ENCODE measurements at regions not wholly inside any gene's neighbourhood (a gene's known extent, or its start where the extent isn't known, plus 50 kb on each side); places are given as distances from the start of the nearest gene placed in this dataset.

DNA sequence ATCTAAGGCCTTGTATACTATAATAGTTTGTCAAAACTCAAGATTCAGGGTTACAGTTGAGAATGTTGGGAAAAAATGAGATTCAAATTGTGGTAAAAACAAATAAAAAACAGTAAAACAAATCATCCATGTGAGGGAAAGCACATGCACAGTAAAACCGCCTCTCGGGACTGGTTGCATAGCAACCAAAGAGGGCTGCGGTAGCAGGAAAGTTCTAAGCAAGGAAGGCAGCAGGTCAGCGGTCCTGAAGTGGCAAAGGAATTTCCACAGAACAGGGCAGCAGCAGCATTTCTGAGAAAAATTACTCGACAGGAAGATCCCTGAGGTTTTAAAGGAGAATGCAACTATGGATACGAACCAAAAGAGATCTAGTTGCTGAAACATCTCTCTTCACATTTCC, 93.7 kb downstream of the DYNAP start:
- TF ChIP-seq, protein P1, sequence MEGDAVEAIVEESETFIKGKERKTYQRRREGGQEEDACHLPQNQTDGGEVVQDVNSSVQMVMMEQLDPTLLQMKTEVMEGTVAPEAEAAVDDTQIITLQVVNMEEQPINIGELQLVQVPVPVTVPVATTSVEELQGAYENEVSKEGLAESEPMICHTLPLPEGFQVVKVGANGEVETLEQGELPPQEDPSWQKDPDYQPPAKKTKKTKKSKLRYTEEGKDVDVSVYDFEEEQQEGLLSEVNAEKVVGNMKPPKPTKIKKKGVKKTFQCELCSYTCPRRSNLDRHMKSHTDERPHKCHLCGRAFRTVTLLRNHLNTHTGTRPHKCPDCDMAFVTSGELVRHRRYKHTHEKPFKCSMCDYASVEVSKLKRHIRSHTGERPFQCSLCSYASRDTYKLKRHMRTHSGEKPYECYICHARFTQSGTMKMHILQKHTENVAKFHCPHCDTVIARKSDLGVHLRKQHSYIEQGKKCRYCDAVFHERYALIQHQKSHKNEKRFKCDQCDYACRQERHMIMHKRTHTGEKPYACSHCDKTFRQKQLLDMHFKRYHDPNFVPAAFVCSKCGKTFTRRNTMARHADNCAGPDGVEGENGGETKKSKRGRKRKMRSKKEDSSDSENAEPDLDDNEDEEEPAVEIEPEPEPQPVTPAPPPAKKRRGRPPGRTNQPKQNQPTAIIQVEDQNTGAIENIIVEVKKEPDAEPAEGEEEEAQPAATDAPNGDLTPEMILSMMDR (conservative IDR thresholded peaks at IDR 0.05; ENCODE audit: low read depth, low read length): no peak
- TF ChIP-seq POLR2A (IDR thresholded peaks at IDR 0.05; ENCODE audit: low read depth, low read length) (no peak), RAD21 (IDR thresholded peaks at IDR 0.05; ENCODE audit: low read length) (no peak), CEBPB (IDR thresholded peaks at IDR 0.05; ENCODE audit: low read depth, low read length) (no peak), SMC3 (IDR thresholded peaks at IDR 0.05; ENCODE audit: low read depth, low read length) (no peak), MAZ (IDR thresholded peaks at IDR 0.05; ENCODE audit: borderline replicate concordance, low read depth, low read length) (no peak)
